ENCODE measurements at regions not wholly inside any gene's neighbourhood (a gene's known extent, or its start where the extent isn't known, plus 50 kb on each side); places are given as distances from the start of the nearest gene placed in this dataset.

DNA sequence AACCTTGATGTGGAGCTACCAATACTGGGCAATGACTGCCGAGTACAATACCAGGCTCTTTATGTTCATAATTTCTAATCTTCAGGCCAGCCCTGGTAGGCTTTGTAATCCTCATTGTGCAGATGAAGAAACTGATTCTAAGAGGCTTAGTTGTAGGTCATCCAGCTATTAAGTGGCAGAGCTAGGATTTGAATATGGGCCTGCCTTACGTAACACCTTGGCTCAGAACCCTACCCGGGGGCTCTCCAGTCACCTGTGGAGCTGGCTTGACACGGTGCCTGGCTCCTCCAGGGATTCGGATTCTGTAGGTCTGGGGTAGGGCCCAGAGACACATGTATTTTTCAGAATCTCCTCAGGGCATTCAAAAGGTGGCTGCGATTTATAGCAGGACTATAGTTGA is 515.5 kb downstream of the QKI start:
- Histone ChIP-seq H3K36me3 (no peaks in the 10 kb centered on the region), H3K27me3 (no peaks in the 10 kb centered on the region), H3K4me3 (no peak overlapping the region), H3K27ac (no peak overlapping the region), H3K4me1 (no peaks in the 10 kb centered on the region), H3K9me3 (no peaks in the 10 kb centered on the region)
- TF ChIP-seq, protein P1, sequence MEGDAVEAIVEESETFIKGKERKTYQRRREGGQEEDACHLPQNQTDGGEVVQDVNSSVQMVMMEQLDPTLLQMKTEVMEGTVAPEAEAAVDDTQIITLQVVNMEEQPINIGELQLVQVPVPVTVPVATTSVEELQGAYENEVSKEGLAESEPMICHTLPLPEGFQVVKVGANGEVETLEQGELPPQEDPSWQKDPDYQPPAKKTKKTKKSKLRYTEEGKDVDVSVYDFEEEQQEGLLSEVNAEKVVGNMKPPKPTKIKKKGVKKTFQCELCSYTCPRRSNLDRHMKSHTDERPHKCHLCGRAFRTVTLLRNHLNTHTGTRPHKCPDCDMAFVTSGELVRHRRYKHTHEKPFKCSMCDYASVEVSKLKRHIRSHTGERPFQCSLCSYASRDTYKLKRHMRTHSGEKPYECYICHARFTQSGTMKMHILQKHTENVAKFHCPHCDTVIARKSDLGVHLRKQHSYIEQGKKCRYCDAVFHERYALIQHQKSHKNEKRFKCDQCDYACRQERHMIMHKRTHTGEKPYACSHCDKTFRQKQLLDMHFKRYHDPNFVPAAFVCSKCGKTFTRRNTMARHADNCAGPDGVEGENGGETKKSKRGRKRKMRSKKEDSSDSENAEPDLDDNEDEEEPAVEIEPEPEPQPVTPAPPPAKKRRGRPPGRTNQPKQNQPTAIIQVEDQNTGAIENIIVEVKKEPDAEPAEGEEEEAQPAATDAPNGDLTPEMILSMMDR (IDR thresholded peaks at IDR 0.05): no peak
- TF ChIP-seq POLR2A (IDR thresholded peaks at IDR 0.05): no peak
- DNase-seq (no peak), ATAC-seq (no peak)
- intact Hi-C loops (cut with DNase I): no loop called here
- WGBS (ENCODE audit: insufficient coverage, low coverage, low lambda C conversion rate, missing lambda C conversion rate): 81% methylated on average over 6 of the region's 6 CpGs

DNA sequence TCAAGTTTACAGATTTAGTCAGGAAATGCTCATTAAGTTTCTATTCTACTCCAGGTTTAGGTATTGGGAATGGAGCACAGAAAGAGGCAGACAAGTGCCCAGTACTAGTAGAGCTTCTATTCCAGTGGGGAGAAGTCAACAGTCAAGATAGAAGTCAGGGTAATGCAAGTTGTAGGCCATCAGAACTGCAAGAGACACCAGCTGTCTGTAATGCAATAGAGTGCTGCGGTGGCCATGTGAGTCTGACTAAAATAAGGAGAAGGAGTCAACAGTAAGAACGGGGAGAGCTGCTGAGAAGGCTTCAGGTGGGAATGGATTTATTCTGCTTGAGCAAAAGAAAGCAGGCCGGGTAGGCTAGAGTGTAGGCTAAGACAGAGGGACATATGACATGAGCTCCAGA is 515.0 kb downstream of the QKI start:
- intact Hi-C loops (cut with DNase I): no loop called here
- Histone ChIP-seq H3K27ac (no peak overlapping the region), H3K27me3 (no peaks in the 10 kb centered on the region), H3K36me3 (no peaks in the 10 kb centered on the region), H3K4me1 (no peaks in the 10 kb centered on the region), H3K9me3 (no peaks in the 10 kb centered on the region), H3K4me3 (no peak overlapping the region)
- 47% methylated on average over 2 of the region's 3 CpGs for WGBS (ENCODE audit: insufficient coverage, low coverage, low lambda C conversion rate, missing lambda C conversion rate)
- no peak for TF ChIP-seq POLR2A (IDR thresholded peaks at IDR 0.05)
- TF ChIP-seq, protein P1 (IDR thresholded peaks at IDR 0.05): no peak
- DNase-seq (no peak), ATAC-seq (no peak)

DNA sequence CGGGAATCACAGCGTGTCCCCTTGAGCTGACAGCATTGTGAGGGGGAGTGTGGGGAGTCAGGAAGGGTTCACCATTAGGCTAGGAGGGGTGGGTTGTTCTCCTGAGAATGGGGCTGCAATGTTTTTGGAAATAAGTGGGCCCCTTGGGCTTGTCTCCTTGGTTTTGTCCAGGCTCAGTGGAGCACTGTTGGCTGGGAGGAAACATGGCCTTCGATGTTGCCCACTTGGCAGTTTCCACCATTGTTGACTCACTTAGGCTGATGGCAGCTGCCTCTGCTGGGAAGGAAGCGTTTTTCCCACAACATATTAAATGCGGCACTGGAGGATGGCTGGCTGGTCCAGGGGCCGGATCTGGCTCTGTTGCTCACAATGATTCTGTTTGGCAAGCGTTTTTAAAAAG is 512.1 kb downstream of the QKI start:
- H3K4me3 ChIP-seq: no peak overlapping the region
- 80% methylated on average over 6 of the region's 7 CpGs for WGBS (ENCODE audit: insufficient coverage, low coverage, low lambda C conversion rate, missing lambda C conversion rate)
- TF ChIP-seq, protein P1 (IDR thresholded peaks at IDR 0.05): no peak
- TF ChIP-seq POLR2A (IDR thresholded peaks at IDR 0.05): no peak
- ATAC-seq (no peak), DNase-seq (no peak)
- no peaks in the 10 kb centered on the region for H3K36me3 ChIP-seq
- H3K9me3 ChIP-seq: no peaks in the 10 kb centered on the region
- intact Hi-C loops (cut with DNase I): no loop called here
- no peaks in the 10 kb centered on the region for H3K27me3 ChIP-seq
- no peak overlapping the region for H3K27ac ChIP-seq
- H3K4me1 ChIP-seq: no peaks in the 10 kb centered on the region

DNA sequence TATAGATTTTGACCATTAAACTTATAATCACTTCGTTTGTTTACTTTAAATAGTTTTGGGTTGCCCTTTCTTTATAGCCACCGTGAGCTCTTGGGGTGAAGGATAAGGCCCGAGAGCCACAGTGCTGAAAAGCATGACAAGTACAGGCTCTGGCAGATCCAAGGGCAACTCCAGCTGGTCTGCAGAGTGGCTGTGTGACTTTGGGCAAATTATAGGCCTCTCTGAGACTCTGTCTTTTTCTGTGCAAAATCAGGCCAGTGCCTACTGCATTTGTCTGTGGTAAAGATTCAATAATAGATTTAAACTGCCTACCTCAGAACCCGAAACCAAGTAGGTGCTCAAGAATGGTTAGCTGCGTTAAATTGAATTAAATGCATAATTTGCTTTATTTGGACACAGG is 511.3 kb downstream of the QKI start:
- no peak overlapping the region for H3K27ac ChIP-seq
- intact Hi-C loops (cut with DNase I): no loop called here
- no peaks in the 10 kb centered on the region for H3K4me1 ChIP-seq
- WGBS (ENCODE audit: insufficient coverage, low coverage, low lambda C conversion rate, missing lambda C conversion rate): 85% methylated on average over 5 of the region's 5 CpGs
- no peak overlapping the region for H3K4me3 ChIP-seq
- H3K36me3 ChIP-seq: no peaks in the 10 kb centered on the region
- H3K9me3 ChIP-seq: no peaks in the 10 kb centered on the region
- no peak for ATAC-seq
- TF ChIP-seq POLR2A (IDR thresholded peaks at IDR 0.05): no peak
- TF ChIP-seq, protein P1 (IDR thresholded peaks at IDR 0.05): no peak
- H3K27me3 ChIP-seq: no peaks in the 10 kb centered on the region
- no peak for DNase-seq
